Fibroblast of lung (primary cell): ENCODE measurements at regions not wholly inside any gene's neighbourhood (a gene's known extent, or its start where the extent isn't known, plus 50 kb on each side); places are given as distances from the start of the nearest gene placed in this dataset.

Experiments used
- DNase-seq, 2 donors: peaks; one replicate each; pipeline versions ENCODE4 v3.0.0 to v3.0.0-alpha.2; 2010; ENCODE audit warnings: low read depth in 2 of 2
- H2AFZ ChIP-seq: 2 replicates; pipeline ENCODE4 v1.5.1; 2012; ENCODE audit warnings: low read length, control low read depth, inconsistent platforms
- H3K27ac ChIP-seq: 2 replicates; pipeline ENCODE4 v1.5.1; 2011; ENCODE audit warnings: low read length, control low read depth; ENCODE audit not compliant: insufficient read depth
- H3K27me3 ChIP-seq: 2 replicates; pipeline ENCODE4 v1.5.1; 2011; ENCODE audit warnings: mild to moderate bottlenecking, low read length; ENCODE audit not compliant: control insufficient read depth, insufficient read depth
- H3K36me3 ChIP-seq: 2 replicates; pipeline ENCODE4 v1.5.1; 2011; ENCODE audit warnings: low read length; ENCODE audit not compliant: control insufficient read depth, insufficient read depth
- H3K4me1 ChIP-seq: 2 replicates; pipeline ENCODE4 v1.5.1; 2011; ENCODE audit warnings: low read length; ENCODE audit not compliant: control insufficient read depth, insufficient read depth; ENCODE audit errors: extremely low read depth
- H3K4me2 ChIP-seq: 2 replicates; pipeline ENCODE4 v1.5.1; 2011; ENCODE audit warnings: low read length, control low read depth; ENCODE audit not compliant: insufficient read depth; ENCODE audit errors: extremely low read depth
- H3K4me3 ChIP-seq, 4 experiments: fragments of 200-600 bp in 1 of 4; sonication (generic) in 1 of 4; replicated peaks in 1 of 4; 2 replicates each; pipeline ENCODE4 v1.5.1; 2011 to 2016; ENCODE audit warnings: low read length in 4 of 4, low read depth in 3 of 4, mild to moderate bottlenecking in 3 of 4, control low read depth in 2 of 4, inconsistent platforms in 1 of 4, mixed read lengths in 1 of 4; ENCODE audit not compliant: insufficient read depth in 1 of 4; ENCODE audit errors: control extremely low read depth in 1 of 4
- H3K79me2 ChIP-seq: 2 replicates; pipeline ENCODE4 v1.5.1; 2012; ENCODE audit warnings: mild to moderate bottlenecking, low read length, inconsistent platforms; ENCODE audit not compliant: control insufficient read depth, insufficient read depth
- H3K9ac ChIP-seq: 2 replicates; pipeline ENCODE4 v1.5.1; 2011; ENCODE audit warnings: mild to moderate bottlenecking, low read length, control low read depth; ENCODE audit not compliant: insufficient read depth
- H3K9me3 ChIP-seq: 2 replicates; pipeline ENCODE4 v1.5.1; 2012; ENCODE audit warnings: low read depth, low read length; ENCODE audit not compliant: control insufficient read depth, insufficient read depth
- H4K20me1 ChIP-seq: 2 replicates; pipeline ENCODE4 v1.5.1; 2011; ENCODE audit warnings: low read length; ENCODE audit not compliant: control insufficient read depth, insufficient read depth; ENCODE audit errors: extremely low read depth
- CTCF ChIP-seq, 2 donors: IDR thresholded peaks in 1 of 2; conservative IDR thresholded peaks in 1 of 2; 1 replicate in 1 of 2; 2 replicates in 1 of 2; pipeline ENCODE4 v1.5.1; 2011 to 2012; ENCODE audit warnings: low read length in 2 of 2, control low read depth in 1 of 2, inconsistent platforms in 1 of 2, low read depth in 1 of 2, mild to moderate bottlenecking in 1 of 2
- EZH2 ChIP-seq: IDR thresholded peaks from 2 replicates; pipeline ENCODE4 v1.5.1; 2012; ENCODE audit warnings: low read length, control low read depth, mild to moderate bottlenecking; ENCODE audit errors: missing control alignments

GRCh38 chr6:18963439-18963838, 576.3 kb downstream of the RNF144B start:
- Histone ChIP-seq H3K4me1 (no peaks in the 10 kb centered on the region), H2AFZ (no peak overlapping the region), H3K27me3 (no peaks in the 10 kb centered on the region), H3K79me2 (no peaks in the 10 kb centered on the region), H3K4me3 (no peak overlapping the region), H3K4me2 (no peak overlapping the region), H3K36me3 (no peaks in the 10 kb centered on the region), H4K20me1 (no peaks in the 10 kb centered on the region), H3K27ac (no peak overlapping the region), H3K9ac (no peak overlapping the region), H3K9me3 (no peaks in the 10 kb centered on the region)
- DNase-seq = no peak
- no peak for TF ChIP-seq EZH2
- no peak for TF ChIP-seq CTCF (conservative IDR thresholded peaks at IDR 0.05 in 1 of 2, IDR thresholded peaks at IDR 0.05 in 1 of 2; ENCODE audit: low read depth in 1 of 2, low read length in 2 of 2)

DNA sequence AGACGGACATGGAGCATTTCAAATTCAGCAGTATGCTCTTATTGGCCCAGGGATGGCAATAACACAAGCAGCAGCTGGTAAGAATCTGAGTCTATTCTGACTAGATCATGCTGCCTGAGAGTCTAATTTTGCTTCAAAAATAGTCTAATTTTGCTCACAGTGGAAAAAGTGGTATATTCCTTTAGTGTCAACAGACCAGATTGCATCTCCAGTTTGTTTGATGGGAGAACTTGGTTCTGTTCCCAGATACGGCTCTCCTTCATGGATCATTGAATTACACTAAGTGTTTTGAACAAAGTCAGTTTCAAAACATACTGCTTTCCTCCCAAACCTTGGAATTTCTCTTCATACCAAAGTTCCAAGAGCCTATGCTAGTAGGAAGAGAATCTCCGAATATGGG, 586.1 kb downstream of the RNF144B start:
- Histone ChIP-seq H3K27ac (no peak overlapping the region), H2AFZ (no peak overlapping the region), H3K9me3 (no peaks in the 10 kb centered on the region), H3K9ac (no peak overlapping the region), H3K4me1 (no peaks in the 10 kb centered on the region), H3K4me3 (no peak overlapping the region), H3K79me2 (no peaks in the 10 kb centered on the region), H3K36me3 (no peaks in the 10 kb centered on the region), H3K27me3 (no peaks in the 10 kb centered on the region), H3K4me2 (no peak overlapping the region), H4K20me1 (no peaks in the 10 kb centered on the region)
- TF ChIP-seq EZH2 (no peak), CTCF (conservative IDR thresholded peaks at IDR 0.05 in 1 of 2, IDR thresholded peaks at IDR 0.05 in 1 of 2; ENCODE audit: low read depth in 1 of 2, low read length in 2 of 2) (no peak)
- no peak for DNase-seq

GRCh38 chr6:18976091-18976490, 588.9 kb downstream of the RNF144B start:
- Histone ChIP-seq H3K4me1 (no peaks in the 10 kb centered on the region), H3K4me3 (no peak overlapping the region), H4K20me1 (no peaks in the 10 kb centered on the region), H3K79me2 (no peaks in the 10 kb centered on the region), H3K27ac (no peak overlapping the region), H2AFZ (no peak overlapping the region), H3K36me3 (no peaks in the 10 kb centered on the region), H3K9me3 (no peaks in the 10 kb centered on the region), H3K27me3 (no peaks in the 10 kb centered on the region), H3K9ac (no peak overlapping the region), H3K4me2 (no peak overlapping the region)
- DNase-seq = no peak
- TF ChIP-seq EZH2 (no peak), CTCF (conservative IDR thresholded peaks at IDR 0.05 in 1 of 2, IDR thresholded peaks at IDR 0.05 in 1 of 2; ENCODE audit: low read depth in 1 of 2, low read length in 2 of 2) (no peak)
